ENCODE measurements at regions not wholly inside any gene's neighbourhood (a gene's known extent, or its start where the extent isn't known, plus 50 kb on each side); places are given as distances from the start of the nearest gene placed in this dataset.
"Not testable (repeated sequence)": the region's sequence is repeated elsewhere in the genome, so short reads cannot be mapped to it uniquely, and the experiment has no call there.

DNA sequence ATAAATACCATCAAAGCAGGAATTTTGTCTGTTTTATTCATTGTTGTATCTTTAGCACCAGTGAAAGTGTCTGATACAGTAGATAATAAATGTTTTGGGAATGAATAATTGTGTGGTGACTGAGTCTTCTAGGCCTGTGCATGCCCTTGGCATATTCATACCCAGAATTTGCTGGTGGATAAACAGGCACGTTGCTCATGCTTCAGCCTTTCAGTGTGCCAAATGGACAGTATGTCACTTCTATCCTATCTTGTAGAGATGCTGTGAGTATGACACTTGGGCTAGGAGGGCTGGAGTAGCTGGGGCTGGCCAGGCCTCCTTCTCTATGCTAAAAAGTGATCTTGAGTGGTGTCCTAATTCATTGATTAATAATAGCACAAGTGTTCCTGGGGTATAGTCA, 287.3 kb upstream of the DDI1 start:
- peak; percentile 74 for ATAC-seq
- no peak for DNase-seq
- intact Hi-C loops (cut with micrococcal nuclease), result no loop called here

DNA sequence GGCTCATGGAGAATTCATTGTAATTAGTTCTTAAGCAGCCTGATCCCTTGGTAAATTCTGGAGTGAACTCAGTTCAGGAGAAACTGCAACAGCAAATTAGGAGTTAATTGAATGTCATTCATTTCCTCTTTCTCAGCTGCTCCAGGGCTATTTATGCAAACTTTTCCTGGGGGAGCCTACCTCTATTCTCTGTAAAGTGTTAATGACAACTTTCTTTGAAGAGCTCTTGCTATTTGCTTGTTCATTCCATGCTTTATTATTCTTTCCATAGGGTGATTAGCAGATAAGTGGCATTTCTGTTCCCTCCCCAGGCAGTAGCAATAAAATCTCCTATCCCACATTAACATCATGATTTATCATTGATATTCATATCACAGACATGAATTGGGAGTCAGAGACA, 267.6 kb upstream of the DDI1 start:
- DNase-seq (no peak), ATAC-seq (no peak)
- intact Hi-C loops (cut with micrococcal nuclease), result no loop called here

GRCh38 chr11:103773059-103773458, 263.4 kb upstream of the DDI1 start:
- DNase-seq (no peak), ATAC-seq (peak; percentile 83)
- intact Hi-C loops (cut with micrococcal nuclease), result no loop called here

DNA sequence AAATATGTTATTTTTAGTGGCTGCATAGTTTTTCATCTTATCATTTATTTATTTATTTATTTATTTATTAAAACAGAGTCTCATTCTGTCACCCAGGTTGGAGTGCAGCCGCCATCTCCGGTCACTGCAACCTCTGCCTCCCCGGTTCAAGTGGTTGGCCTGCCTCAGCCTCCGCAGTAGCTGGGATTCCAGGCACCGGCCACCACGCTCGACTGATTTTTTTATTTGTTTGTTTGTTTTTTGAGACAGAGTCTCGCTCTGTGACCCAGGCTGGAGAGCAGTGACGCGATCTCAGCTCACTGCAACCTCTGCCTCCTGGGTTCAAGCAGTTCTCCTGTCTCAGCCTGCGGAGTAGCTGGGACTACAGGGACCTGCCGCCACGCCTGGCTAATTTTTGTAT, 262.9 kb upstream of the DDI1 start:
- ATAC-seq (peak; percentile 15), DNase-seq (no peak)
- intact Hi-C loops (cut with micrococcal nuclease), result no loop called here

- ATAC-seq (no peak), DNase-seq (no peak)
- intact Hi-C loops (cut with micrococcal nuclease), result no loop called here
Measured at GRCh38 chr11:103779054-103779453, 257.4 kb upstream of the DDI1 start.

DNA sequence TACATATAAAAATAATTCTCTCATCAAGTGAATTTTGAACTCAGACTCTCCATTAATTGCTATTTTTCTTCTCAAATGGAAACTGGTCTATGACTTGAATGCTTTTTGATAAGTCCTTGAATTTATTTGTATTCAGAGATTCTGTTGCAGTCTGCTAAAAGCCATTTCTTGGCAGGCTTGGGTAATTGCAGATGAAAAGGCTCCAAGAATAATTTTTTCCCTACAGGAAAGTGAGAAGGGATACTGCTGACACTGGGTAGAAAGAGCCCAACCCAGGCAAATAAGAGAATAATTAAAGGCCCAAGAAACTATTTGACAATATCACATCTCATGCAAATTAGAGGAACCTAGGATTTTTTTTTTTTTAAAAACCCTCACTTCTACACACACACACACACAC, 246.5 kb upstream of the DDI1 start:
- ATAC-seq (no peak), DNase-seq (no peak)
- intact Hi-C loops (cut with micrococcal nuclease), result no loop called here

GRCh38 chr11:103792981-103793468, 243.4 kb upstream of the DDI1 start:
- intact Hi-C loops (cut with micrococcal nuclease), result no loop called here
- DNase-seq (no peak), ATAC-seq (peak; percentile 52)

GRCh38 chr11:103794262-103794661, 242.2 kb upstream of the DDI1 start:
- peak; percentile 84 for ATAC-seq
- intact Hi-C loops (cut with micrococcal nuclease), result no loop called here
- DNase-seq, result no peak

DNA sequence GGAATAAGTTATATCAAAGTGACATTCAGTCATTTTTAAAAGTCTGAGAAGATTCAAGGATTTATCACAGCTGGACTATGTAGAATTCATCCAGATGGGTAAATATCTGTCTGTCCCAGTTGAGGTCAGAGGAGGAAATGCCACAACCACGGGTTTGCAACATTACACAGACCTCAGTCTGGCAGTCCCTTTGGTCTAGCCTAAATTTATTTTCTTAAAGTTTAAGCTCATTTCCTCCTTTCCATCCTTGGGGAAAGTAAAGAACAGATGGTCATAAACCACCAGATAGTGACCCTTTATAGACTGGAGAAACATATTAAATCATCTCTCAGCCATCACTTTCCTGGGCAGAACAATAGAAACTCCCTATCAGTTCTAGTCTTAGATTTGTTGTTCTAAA, 238.4 kb upstream of the DDI1 start:
- DNase-seq (no peak), ATAC-seq (peak; percentile 78)
- intact Hi-C loops (cut with micrococcal nuclease), result no loop called here

DNA sequence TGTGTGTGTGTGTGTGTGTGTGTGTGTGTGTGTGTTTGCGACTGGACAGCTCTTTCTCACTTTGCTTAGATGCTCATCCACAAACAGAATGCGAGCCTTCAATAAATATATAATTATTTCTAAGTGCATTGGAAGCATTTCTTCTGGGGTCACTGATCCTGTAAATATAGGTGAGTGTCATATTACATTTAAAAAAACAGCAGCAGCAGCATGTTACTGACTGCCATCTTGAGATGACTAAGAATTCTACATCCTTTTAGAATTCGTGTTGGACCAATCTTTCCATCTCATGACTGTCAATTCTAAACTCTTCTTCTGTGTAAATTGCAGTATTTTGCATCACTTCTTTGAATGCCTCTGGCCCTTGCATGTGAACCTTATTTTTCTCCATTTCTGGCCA, 238.0 kb upstream of the DDI1 start:
- DNase-seq, result no peak
- no peak for ATAC-seq
- intact Hi-C loops (cut with micrococcal nuclease), result no loop called here

DNA sequence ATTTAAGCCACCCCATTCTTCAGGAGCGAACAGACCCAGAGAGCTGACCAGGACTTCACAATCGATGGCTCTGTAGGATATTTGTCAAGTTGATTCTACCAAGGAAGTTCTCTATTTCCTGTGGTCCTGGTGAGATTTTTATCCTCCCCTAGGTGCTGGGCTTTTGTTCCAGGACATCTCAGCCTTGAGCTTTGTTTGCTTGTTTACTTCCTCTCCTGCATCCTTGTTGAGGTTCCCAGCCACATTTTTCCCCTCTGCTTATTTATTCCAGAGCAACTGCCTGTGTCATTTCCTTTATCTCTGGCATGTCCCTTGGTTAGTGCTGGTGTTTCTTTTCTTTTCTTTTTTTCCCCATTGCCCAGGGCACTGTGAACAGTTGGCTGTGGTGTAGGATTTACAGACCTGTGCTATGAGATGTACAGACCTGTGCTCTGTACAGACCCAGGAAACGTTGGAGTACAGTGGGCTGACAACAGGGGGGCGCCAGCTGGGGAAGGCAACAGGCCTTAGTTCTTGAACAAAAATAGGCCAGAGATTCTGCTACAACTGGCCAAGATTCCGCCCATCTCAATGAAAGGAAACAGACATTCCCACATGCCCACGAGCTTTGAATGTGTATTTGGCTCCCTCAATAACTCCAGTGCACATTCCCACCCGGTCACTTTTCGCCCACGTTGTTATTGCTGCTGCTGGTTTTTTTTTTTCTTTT, 235.9 kb upstream of the DDI1 start:
- peak; percentile 74 for ATAC-seq
- intact Hi-C loops (cut with micrococcal nuclease), result no loop called here

GRCh38 chr11:103803062-103803461, 233.4 kb upstream of the DDI1 start:
- intact Hi-C loops (cut with micrococcal nuclease), result no loop called here
- DNase-seq (no peak), ATAC-seq (no peak)

More for the DNA sequence above, 235.9 kb upstream of the DDI1 start:
- peak; percentile 33 for DNase-seq

GRCh38 chr11:103805688-103806009, 230.8 kb upstream of the DDI1 start:
- intact Hi-C loops (cut with micrococcal nuclease), result no loop called here
- ATAC-seq (no peak), DNase-seq (no peak)

- DNase-seq (no peak), ATAC-seq (peak; percentile 67)
- intact Hi-C loops (cut with micrococcal nuclease), result no loop called here
Measured at GRCh38 chr11:103806130-103806895, 230.1 kb upstream of the DDI1 start.

DNA sequence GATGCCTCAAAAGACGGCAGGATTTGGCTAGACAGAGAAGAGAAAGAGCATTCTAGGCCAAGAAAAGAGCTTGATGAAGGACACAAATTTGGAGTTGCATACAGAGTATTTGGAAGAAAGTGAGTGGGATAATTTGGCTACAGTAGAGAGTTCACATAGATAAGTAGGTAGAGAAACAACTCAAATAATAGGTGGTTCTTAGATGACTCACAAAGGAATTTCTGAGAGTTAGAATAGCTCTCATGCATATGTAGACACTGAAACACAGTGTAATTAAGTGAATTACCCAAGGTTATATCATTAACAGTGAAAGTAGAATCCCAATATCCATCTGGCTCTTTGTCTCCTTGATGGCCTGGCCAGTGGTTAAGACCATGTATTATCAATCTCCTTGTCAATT, 228.6 kb upstream of the DDI1 start:
- ATAC-seq (no peak), DNase-seq (no peak)
- intact Hi-C loops (cut with micrococcal nuclease), result no loop called here

GRCh38 chr11:103808252-103808651, 228.2 kb upstream of the DDI1 start:
- intact Hi-C loops (cut with micrococcal nuclease), result no loop called here
- ATAC-seq, result no peak
- DNase-seq, result no peak

DNA sequence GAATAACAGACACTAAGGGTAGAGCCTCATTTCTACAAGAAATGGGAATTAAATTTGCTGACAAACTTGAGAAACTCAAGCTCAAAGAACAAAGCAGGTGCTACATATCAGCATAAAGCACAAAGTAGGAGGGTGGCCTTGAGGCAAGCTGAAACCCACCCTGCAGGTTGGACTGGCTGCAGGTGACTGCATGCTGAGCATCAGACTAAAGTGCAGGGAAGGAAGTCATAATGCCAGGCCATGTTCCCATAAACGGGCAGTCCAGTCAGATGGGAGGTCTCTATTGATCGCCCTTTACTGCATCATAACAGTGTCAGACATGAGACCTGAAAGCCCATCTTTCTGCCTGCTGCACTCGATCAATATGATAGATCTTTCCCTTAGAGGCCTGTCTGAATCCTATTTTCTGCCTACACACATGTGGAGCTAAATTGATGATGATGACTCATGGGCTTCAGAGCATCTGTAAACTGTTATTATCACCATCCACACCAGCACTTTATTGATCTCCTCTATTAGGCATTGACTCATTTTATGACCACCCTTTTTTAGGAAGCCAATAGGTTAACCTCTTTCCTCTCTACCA, 224.5 kb upstream of the DDI1 start:
- no peak for DNase-seq
- intact Hi-C loops (cut with micrococcal nuclease), result no loop called here
- no peak for ATAC-seq

GRCh38 chr11:103812680-103813079, 223.8 kb upstream of the DDI1 start:
- intact Hi-C loops (cut with micrococcal nuclease), result no loop called here
- ATAC-seq, result no peak
- DNase-seq, result no peak

GRCh38 chr11:103820345-103820744, 216.1 kb upstream of the DDI1 start:
- ATAC-seq; intact Hi-C loops (cut with micrococcal nuclease); DNase-seq: not testable (repeated sequence)

GRCh38 chr11:103824116-103824515, 212.3 kb upstream of the DDI1 start:
- intact Hi-C loops (cut with micrococcal nuclease), result no loop called here
- ATAC-seq, result no peak
- DNase-seq, result no peak

- intact Hi-C loops (cut with micrococcal nuclease), result no loop called here
- DNase-seq (no peak), ATAC-seq (no peak)
Measured at GRCh38 chr11:103825469-103825868, 211.0 kb upstream of the DDI1 start.
